Large intestine (tissue), 3 donors: ENCODE measurements at regions not wholly inside any gene's neighbourhood (a gene's known extent, or its start where the extent isn't known, plus 50 kb on each side); places are given as distances from the start of the nearest gene placed in this dataset.

Experiments used
- DNase-seq, 2 donors: peaks; one replicate each; pipeline versions ENCODE4 v3.0.0 to v3.0.0-alpha.2; 2013
- H3K27ac ChIP-seq: one replicate; pipeline ENCODE4 v1.5.1; 2013; ENCODE audit warnings: low read length
- H3K27me3 ChIP-seq: 2 replicates; pipeline ENCODE4 v1.6.1; 2013; ENCODE audit warnings: low read length; ENCODE audit not compliant: control insufficient read depth, insufficient read depth
- H3K36me3 ChIP-seq: 2 replicates; pipeline ENCODE4 v1.6.1; 2013; ENCODE audit warnings: low read length; ENCODE audit not compliant: control insufficient read depth, insufficient read depth
- H3K4me1 ChIP-seq: one replicate; pipeline ENCODE4 v1.6.1; 2013; ENCODE audit warnings: low read length; ENCODE audit not compliant: control insufficient read depth, insufficient read depth
- H3K4me3 ChIP-seq: one replicate; pipeline ENCODE4 v1.5.1; 2013; ENCODE audit warnings: low read length
- H3K9me3 ChIP-seq: one replicate; pipeline ENCODE4 v1.6.1; 2013; ENCODE audit warnings: mild to moderate bottlenecking, low read depth, low read length, moderate library complexity; ENCODE audit not compliant: control insufficient read depth
- WGBS: methylation state at CpG from one replicate; pipeline ENCODE4 v1.1.5; 2013; ENCODE audit warnings: low lambda C conversion rate; ENCODE audit not compliant: insufficient coverage; 5-methylcytosine and 5-hydroxymethylcytosine counted together

DNA sequence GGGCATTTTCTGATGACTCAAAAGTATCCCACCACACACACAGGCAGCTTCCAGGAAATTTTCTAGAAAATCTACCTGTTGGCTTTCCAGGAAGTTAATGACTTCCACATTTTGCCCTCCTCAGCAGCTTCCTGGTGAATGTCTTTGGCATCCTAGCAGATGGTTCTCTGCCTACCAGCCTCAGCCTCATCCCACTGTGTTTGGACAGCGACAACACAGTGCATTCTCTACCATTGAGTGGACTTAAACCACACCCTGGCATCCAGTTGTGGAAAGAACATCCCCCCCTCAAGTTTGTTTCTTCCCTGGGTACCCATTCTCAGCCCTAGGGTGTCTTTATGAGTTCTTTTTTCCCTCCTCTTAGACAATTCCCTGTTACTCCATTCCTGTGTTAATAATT, 50.8 kb upstream of the GADL1 start:
- H3K4me1 ChIP-seq: no peaks in the 10 kb centered on the region
- DNase-seq: no peak
- H3K27ac ChIP-seq: no peak overlapping the region
- H3K36me3 ChIP-seq: no peaks in the 10 kb centered on the region
- H3K9me3 ChIP-seq: no peaks in the 10 kb centered on the region
- H3K27me3 ChIP-seq: no peaks in the 10 kb centered on the region
- WGBS: no CpG with 5 or more reads among the region's 1 CpG
- H3K4me3 ChIP-seq: no peak overlapping the region

DNA sequence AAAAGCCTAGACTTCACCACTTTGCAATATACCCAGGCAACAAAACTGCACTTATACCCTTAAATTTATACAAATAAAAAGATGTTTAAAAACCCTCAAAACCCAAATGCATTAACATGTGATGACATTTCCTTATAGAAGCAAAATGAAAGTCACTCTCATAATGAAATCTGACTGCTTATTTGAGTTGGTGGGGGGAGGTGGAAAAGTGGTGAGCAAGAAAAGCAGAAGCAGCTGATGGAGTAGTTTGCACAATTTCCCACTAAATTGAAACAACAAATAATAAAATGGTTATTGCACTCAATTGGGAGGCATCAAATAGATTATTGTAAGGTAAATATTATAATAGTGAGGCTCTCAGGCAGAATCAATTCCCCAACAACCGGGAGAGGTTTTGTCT, 54.0 kb upstream of the GADL1 start:
- Histone ChIP-seq H3K27ac (no peak overlapping the region), H3K27me3 (no peaks in the 10 kb centered on the region), H3K4me1 (no peaks in the 10 kb centered on the region), H3K36me3 (no peaks in the 10 kb centered on the region), H3K9me3 (no peaks in the 10 kb centered on the region), H3K4me3 (no peak overlapping the region)
- no peak for DNase-seq
- WGBS: no CpG with 5 or more reads among the region's 1 CpG

GRCh38 chr3:30951826-30952225, 57.4 kb upstream of the GADL1 start:
- no peaks in the 10 kb centered on the region for H3K36me3 ChIP-seq
- H3K4me3 ChIP-seq: no peak overlapping the region
- WGBS: no CpG with 5 or more reads among the region's 2 CpGs

GRCh38 chr3:30952786-30953185, 58.3 kb upstream of the GADL1 start:
- no peak for DNase-seq
- WGBS: no CpG with 5 or more reads among the region's 3 CpGs
- no peak overlapping the region for H3K27ac ChIP-seq
- no peak overlapping the region for H3K4me3 ChIP-seq
- no peaks in the 10 kb centered on the region for H3K27me3 ChIP-seq
- no peaks in the 10 kb centered on the region for H3K36me3 ChIP-seq
- no peaks in the 10 kb centered on the region for H3K9me3 ChIP-seq
- H3K4me1 ChIP-seq: no peaks in the 10 kb centered on the region

More at GRCh38 chr3:30951826-30952225, 57.4 kb upstream of the GADL1 start:
- DNase-seq: no peak
- H3K4me1 ChIP-seq: no peaks in the 10 kb centered on the region
- no peak overlapping the region for H3K27ac ChIP-seq
- H3K9me3 ChIP-seq: no peaks in the 10 kb centered on the region
- no peaks in the 10 kb centered on the region for H3K27me3 ChIP-seq

- 100% methylated on average over 1 of the region's 1 CpG for WGBS
- Histone ChIP-seq H3K4me3 (no peak overlapping the region), H3K36me3 (no peaks in the 10 kb centered on the region), H3K9me3 (peaks cover 4% of the 10 kb centered on the region), H3K27me3 (no peaks in the 10 kb centered on the region), H3K4me1 (no peaks in the 10 kb centered on the region), H3K27ac (no peak overlapping the region)
- no peak for DNase-seq
These were observed 60.0 kb upstream of the GADL1 start for GRCh38 chr3:30954426-30954825.

DNA sequence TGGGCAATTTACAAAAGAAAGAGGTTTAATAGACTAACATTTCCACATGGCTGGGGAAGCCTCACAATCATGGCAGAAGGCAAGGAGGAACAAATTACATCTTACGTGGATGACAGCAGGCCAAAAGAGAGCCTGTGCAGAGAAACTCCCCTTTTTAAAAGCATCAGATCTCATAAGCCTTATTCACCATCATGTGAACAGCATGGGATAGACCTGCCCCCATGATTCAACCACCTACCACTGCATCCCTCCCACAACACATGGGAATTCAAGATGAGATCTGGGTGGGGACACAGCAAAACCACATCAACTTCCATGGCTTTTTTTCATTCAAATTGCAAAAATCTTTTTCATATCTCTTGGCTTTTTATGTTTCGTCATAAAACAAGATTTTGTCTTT, 67.6 kb upstream of the GADL1 start:
- Histone ChIP-seq H3K9me3 (peaks cover 4% of the 10 kb centered on the region), H3K4me1 (no peaks in the 10 kb centered on the region), H3K4me3 (no peak overlapping the region), H3K36me3 (no peaks in the 10 kb centered on the region), H3K27ac (no peak overlapping the region), H3K27me3 (no peaks in the 10 kb centered on the region)
- DNase-seq: no peak
- WGBS: 100% methylated on average over 1 of the region's 2 CpGs

GRCh38 chr3:30962493-30962892, 68.0 kb upstream of the GADL1 start:
- WGBS: no CpG with 5 or more reads among the region's 4 CpGs

GRCh38 chr3:30963223-30963722, 68.8 kb upstream of the GADL1 start:
- H3K27ac ChIP-seq: no peak overlapping the region
- H3K36me3 ChIP-seq: no peaks in the 10 kb centered on the region
- no peak for DNase-seq
- no peaks in the 10 kb centered on the region for H3K27me3 ChIP-seq
- H3K4me1 ChIP-seq: no peaks in the 10 kb centered on the region
- no peak overlapping the region for H3K4me3 ChIP-seq
- peaks cover 3% of the 10 kb centered on the region for H3K9me3 ChIP-seq

More at GRCh38 chr3:30962493-30962892, 68.0 kb upstream of the GADL1 start:
- Histone ChIP-seq H3K4me3 (no peak overlapping the region), H3K27me3 (no peaks in the 10 kb centered on the region), H3K36me3 (no peaks in the 10 kb centered on the region), H3K4me1 (no peaks in the 10 kb centered on the region), H3K27ac (no peak overlapping the region), H3K9me3 (peaks cover 4% of the 10 kb centered on the region)
- DNase-seq: no peak

GRCh38 chr3:30964612-30965011, 70.2 kb upstream of the GADL1 start:
- no peaks in the 10 kb centered on the region for H3K4me1 ChIP-seq
- no peaks in the 10 kb centered on the region for H3K36me3 ChIP-seq
- no peaks in the 10 kb centered on the region for H3K27me3 ChIP-seq
- DNase-seq: no peak
- no peak overlapping the region for H3K4me3 ChIP-seq
- no peaks in the 10 kb centered on the region for H3K9me3 ChIP-seq
- H3K27ac ChIP-seq: no peak overlapping the region

DNA sequence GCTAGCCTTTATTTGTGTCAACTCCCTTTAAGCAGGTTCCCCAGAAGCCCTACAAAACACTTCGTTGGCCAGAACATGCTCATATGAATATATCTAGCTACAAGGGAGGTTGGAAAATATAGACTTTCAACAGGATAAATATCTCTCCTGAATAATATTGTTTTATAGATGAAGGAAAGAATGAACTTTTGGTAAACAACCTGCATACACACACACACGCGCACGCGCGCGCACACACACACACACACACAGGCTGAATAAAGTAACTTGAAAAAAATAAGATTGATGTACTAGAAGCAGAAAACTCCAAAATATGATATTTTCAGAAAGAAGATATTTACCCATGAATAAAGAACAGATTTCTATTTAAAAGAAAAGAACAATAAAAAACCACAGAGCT, 72.4 kb upstream of the GADL1 start:
- no CpG with 5 or more reads among the region's 7 CpGs for WGBS
- H3K9me3 ChIP-seq: no peaks in the 10 kb centered on the region
- H3K36me3 ChIP-seq: no peaks in the 10 kb centered on the region
- H3K27ac ChIP-seq: no peak overlapping the region
- H3K27me3 ChIP-seq: no peaks in the 10 kb centered on the region
- no peaks in the 10 kb centered on the region for H3K4me1 ChIP-seq
- no peak overlapping the region for H3K4me3 ChIP-seq
- DNase-seq: no peak

DNA sequence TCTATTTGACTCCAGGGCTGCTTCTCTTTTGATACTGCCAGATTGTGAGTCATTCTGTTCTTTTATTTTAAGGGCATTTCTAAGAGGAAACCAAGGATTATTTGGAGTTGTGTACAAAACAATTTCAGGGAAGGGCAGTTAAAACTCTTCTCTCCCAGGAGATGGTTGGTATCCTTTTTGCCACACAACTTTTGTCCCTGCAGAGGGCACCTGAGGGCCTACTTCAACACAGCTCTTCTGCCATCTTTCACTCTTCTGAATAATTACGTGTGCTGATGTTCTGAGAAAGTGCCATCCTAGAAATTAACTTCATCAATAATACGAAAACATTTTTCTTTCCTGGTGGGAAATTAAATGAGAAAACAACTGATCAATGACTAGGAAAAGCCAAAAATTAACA, 75.7 kb upstream of the GADL1 start:
- Histone ChIP-seq H3K4me1 (no peaks in the 10 kb centered on the region), H3K9me3 (no peaks in the 10 kb centered on the region), H3K4me3 (no peak overlapping the region), H3K27ac (no peak overlapping the region), H3K36me3 (no peaks in the 10 kb centered on the region), H3K27me3 (no peaks in the 10 kb centered on the region)
- WGBS: 80% methylated on average over 1 of the region's 2 CpGs
- DNase-seq: no peak
